HL-60 (cell line): ENCODE measurements at regions not wholly inside any gene's neighbourhood (a gene's known extent, or its start where the extent isn't known, plus 50 kb on each side); places are given as distances from the start of the nearest gene placed in this dataset.

Source experiments
- DNase-seq, 2 experiments: peaks; one replicate each; pipeline ENCODE4 v3.0.0-alpha.2; 2010 to 2020; ENCODE audit warnings: low read depth in 1 of 2, low spot score in 1 of 2
- H3K27ac ChIP-seq: fragments of 250-450 bp; sonication (Bioruptor Pico); replicated peaks from 2 replicates; pipeline ENCODE4 v1.5.1; 2020; ENCODE audit warnings: mild to moderate bottlenecking, moderate library complexity
- H3K27me3 ChIP-seq: fragments of 250-450 bp; sonication (Bioruptor Pico); 2 replicates; pipeline ENCODE4 v1.5.1; 2021; ENCODE audit warnings: mild to moderate bottlenecking, moderate library complexity; ENCODE audit not compliant: insufficient read depth, poor library complexity, severe bottlenecking
- H3K4me3 ChIP-seq: replicated peaks from 2 replicates; pipeline ENCODE4 v1.5.1; 2011; ENCODE audit warnings: mild to moderate bottlenecking, control low read depth, low read length; ENCODE audit not compliant: insufficient read depth
- GABPA ChIP-seq: IDR thresholded peaks from 2 replicates; pipeline ENCODE4 v1.6.1; 2012; ENCODE audit warnings: low read depth
- POLR2AphosphoS5 ChIP-seq: IDR thresholded peaks from 2 replicates; pipeline ENCODE4 v1.6.1; 2012; ENCODE audit warnings: low read depth
- SPI1 ChIP-seq: IDR thresholded peaks from 2 replicates; pipeline ENCODE4 v1.6.1; 2012; ENCODE audit warnings: low read depth, mild to moderate bottlenecking, borderline replicate concordance
- TF ChIP-seq, protein P1 (sequence below): IDR thresholded peaks from 2 replicates; pipeline ENCODE4 v1.6.1; 2012; ENCODE audit warnings: low read depth; ENCODE audit not compliant: insufficient replicate concordance
- TF ChIP-seq, protein P2 (sequence below): IDR thresholded peaks from one replicate; pipeline ENCODE4 v1.5.1; 2011; ENCODE audit warnings: low read length, control low read depth, inconsistent platforms; ENCODE audit not compliant: insufficient read depth

DNA sequence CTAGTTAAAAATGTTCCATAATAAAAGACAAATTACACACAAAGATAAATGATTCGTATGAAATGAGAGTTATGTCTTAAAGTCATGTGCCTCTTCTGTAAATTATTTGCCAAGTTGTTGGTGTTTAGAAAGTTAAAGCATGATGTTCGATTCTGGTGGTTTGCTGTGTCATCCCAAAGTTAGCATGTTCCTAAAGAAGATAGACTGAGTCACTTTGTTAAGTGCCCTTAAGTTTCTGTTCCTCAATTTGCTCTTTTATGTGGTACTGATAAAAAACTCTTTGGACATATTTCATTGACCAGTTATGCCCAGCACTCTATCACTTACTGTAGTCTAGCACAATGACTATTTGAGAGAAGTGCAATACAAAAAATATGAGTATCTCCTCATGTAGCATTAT lies 366.9 kb upstream of the ZNF608 start:
- H3K4me3 ChIP-seq: no peak overlapping the region
- no peak overlapping the region for H3K27ac ChIP-seq
- H3K27me3 ChIP-seq: no peaks in the 10 kb centered on the region
- DNase-seq: no peak
- TF ChIP-seq, protein P1, sequence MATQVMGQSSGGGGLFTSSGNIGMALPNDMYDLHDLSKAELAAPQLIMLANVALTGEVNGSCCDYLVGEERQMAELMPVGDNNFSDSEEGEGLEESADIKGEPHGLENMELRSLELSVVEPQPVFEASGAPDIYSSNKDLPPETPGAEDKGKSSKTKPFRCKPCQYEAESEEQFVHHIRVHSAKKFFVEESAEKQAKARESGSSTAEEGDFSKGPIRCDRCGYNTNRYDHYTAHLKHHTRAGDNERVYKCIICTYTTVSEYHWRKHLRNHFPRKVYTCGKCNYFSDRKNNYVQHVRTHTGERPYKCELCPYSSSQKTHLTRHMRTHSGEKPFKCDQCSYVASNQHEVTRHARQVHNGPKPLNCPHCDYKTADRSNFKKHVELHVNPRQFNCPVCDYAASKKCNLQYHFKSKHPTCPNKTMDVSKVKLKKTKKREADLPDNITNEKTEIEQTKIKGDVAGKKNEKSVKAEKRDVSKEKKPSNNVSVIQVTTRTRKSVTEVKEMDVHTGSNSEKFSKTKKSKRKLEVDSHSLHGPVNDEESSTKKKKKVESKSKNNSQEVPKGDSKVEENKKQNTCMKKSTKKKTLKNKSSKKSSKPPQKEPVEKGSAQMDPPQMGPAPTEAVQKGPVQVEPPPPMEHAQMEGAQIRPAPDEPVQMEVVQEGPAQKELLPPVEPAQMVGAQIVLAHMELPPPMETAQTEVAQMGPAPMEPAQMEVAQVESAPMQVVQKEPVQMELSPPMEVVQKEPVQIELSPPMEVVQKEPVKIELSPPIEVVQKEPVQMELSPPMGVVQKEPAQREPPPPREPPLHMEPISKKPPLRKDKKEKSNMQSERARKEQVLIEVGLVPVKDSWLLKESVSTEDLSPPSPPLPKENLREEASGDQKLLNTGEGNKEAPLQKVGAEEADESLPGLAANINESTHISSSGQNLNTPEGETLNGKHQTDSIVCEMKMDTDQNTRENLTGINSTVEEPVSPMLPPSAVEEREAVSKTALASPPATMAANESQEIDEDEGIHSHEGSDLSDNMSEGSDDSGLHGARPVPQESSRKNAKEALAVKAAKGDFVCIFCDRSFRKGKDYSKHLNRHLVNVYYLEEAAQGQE: no peak
- no peak for TF ChIP-seq GABPA
- TF ChIP-seq, protein P2, sequence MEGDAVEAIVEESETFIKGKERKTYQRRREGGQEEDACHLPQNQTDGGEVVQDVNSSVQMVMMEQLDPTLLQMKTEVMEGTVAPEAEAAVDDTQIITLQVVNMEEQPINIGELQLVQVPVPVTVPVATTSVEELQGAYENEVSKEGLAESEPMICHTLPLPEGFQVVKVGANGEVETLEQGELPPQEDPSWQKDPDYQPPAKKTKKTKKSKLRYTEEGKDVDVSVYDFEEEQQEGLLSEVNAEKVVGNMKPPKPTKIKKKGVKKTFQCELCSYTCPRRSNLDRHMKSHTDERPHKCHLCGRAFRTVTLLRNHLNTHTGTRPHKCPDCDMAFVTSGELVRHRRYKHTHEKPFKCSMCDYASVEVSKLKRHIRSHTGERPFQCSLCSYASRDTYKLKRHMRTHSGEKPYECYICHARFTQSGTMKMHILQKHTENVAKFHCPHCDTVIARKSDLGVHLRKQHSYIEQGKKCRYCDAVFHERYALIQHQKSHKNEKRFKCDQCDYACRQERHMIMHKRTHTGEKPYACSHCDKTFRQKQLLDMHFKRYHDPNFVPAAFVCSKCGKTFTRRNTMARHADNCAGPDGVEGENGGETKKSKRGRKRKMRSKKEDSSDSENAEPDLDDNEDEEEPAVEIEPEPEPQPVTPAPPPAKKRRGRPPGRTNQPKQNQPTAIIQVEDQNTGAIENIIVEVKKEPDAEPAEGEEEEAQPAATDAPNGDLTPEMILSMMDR: no peak
- no peak for TF ChIP-seq SPI1
- TF ChIP-seq POLR2AphosphoS5: no peak

DNA sequence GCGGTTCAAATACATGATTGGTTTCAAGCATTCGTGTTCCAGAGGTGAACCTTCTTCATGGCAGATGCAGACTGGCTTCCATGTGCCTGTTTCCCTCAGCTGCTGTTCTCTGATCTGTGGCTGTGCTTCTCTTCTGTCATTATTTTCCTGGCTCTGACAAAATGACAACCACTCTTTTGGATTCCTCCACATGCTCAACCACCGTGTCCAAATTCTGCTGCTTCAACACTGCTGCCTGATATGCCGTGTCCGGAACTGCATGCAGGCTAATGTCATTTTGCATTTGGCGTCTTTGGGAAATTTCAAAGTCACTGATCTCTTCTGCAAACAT lies 368.7 kb upstream of the ZNF608 start:
- no peak overlapping the region for H3K4me3 ChIP-seq
- TF ChIP-seq POLR2AphosphoS5 (no peak), SPI1 (no peak), GABPA (no peak)
- TF ChIP-seq, protein P2: no peak
- TF ChIP-seq, protein P1: no peak
- H3K27ac ChIP-seq: no peak overlapping the region
- H3K27me3 ChIP-seq: no peaks in the 10 kb centered on the region
- DNase-seq: no peak

DNA sequence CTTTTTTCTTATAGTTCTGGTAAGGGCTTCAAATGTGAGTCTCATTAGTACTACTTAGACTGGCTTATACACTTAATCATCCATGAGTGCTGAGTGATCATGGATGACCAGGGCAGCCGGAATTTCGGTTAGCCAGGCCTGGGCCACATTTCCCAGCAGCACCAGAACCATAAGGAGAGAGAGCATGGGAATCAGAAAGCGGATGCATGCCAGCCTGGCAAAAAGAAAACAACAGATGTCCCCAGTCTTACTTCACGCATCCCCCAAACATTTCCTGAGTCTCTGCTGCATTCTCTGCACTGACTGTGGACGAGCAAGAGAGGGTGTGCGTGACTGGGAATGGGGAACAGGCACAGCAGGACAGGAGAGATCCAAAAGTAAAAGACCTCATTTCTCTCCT lies 371.1 kb upstream of the ZNF608 start:
- Histone ChIP-seq H3K4me3 (no peak overlapping the region), H3K27me3 (no peaks in the 10 kb centered on the region), H3K27ac (no peak overlapping the region)
- no peak for DNase-seq
- TF ChIP-seq, protein P1: no peak
- TF ChIP-seq, protein P2: no peak
- TF ChIP-seq POLR2AphosphoS5: no peak
